HCT116 (cell line): ENCODE measurements at regions not wholly inside any gene's neighbourhood (a gene's known extent, or its start where the extent isn't known, plus 50 kb on each side); places are given as distances from the start of the nearest gene placed in this dataset.

Experiments used
- CEBPB ChIP-seq: IDR thresholded peaks from 2 replicates; pipeline ENCODE4 v1.6.1; 2012; ENCODE audit warnings: low read depth
- POLR2A ChIP-seq: IDR thresholded peaks from 2 replicates; pipeline ENCODE4 v1.7.0; 2011; ENCODE audit warnings: borderline replicate concordance; ENCODE audit not compliant: insufficient read depth, insufficient read length; ENCODE audit errors: extremely low read depth
- POLR2AphosphoS5 ChIP-seq: IDR thresholded peaks from 2 replicates; pipeline ENCODE4 v1.6.1; 2011; ENCODE audit warnings: mild to moderate bottlenecking, low read depth, low read length, moderate library complexity
- TF ChIP-seq, protein P1 (sequence below), 3 experiments: fragments of 200-600 bp in 1 of 3; sonication (generic) in 1 of 3; IDR thresholded peaks in 2 of 3; conservative IDR thresholded peaks in 1 of 3; 2 replicates each; pipeline ENCODE4 v1.5.1; 2012 to 2017; ENCODE audit warnings: low read depth in 2 of 3, low read length in 2 of 3, antibody characterized with exemption in 1 of 3, borderline replicate concordance in 1 of 3, control low read depth in 1 of 3, mild to moderate bottlenecking in 1 of 3, mixed read lengths in 1 of 3, mixed run types in 1 of 3, moderate library complexity in 1 of 3; ENCODE audit not compliant: insufficient read depth in 1 of 3

DNA sequence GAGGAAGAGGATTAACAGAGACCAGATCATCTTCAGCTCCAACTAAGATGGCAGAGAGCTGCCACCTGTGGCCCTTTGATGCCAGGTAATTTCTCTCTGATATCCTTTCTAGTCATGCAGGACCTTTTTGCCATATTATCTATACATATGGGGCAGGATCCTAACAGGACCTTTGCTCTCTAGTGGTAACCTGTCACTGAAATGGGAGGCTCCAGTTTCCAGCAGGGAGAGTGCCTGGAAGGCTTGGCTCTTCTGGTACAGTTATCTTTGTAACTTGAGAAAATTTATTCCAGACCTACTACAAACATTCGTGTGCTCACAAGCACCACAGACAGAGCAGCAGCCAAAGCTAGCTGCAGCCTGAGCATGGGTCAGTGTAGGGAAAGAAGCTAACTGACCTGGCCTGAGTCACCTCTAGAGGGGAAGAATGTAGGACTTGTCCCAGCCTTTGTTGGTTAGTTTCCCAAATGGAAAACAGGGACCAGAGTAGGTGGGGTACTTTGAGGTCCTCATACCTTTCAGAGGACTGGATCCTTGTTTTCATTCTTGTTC is 86.5 kb upstream of the MACF1 start:
- TF ChIP-seq, protein P1, sequence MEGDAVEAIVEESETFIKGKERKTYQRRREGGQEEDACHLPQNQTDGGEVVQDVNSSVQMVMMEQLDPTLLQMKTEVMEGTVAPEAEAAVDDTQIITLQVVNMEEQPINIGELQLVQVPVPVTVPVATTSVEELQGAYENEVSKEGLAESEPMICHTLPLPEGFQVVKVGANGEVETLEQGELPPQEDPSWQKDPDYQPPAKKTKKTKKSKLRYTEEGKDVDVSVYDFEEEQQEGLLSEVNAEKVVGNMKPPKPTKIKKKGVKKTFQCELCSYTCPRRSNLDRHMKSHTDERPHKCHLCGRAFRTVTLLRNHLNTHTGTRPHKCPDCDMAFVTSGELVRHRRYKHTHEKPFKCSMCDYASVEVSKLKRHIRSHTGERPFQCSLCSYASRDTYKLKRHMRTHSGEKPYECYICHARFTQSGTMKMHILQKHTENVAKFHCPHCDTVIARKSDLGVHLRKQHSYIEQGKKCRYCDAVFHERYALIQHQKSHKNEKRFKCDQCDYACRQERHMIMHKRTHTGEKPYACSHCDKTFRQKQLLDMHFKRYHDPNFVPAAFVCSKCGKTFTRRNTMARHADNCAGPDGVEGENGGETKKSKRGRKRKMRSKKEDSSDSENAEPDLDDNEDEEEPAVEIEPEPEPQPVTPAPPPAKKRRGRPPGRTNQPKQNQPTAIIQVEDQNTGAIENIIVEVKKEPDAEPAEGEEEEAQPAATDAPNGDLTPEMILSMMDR (IDR thresholded peaks at IDR 0.05 in 2 of 3, conservative IDR thresholded peaks at IDR 0.05 in 1 of 3; ENCODE audit: borderline replicate concordance in 1 of 3, insufficient read depth in 1 of 3, low read depth in 2 of 3, low read length in 2 of 3), result no peak
- TF ChIP-seq CEBPB (no peak), POLR2A (no peak), POLR2AphosphoS5 (no peak)
